ENCODE measurements at regions not wholly inside any gene's neighbourhood (a gene's known extent, or its start where the extent isn't known, plus 50 kb on each side); places are given as distances from the start of the nearest gene placed in this dataset.

- no peak overlapping the region for H3K4me3 ChIP-seq (ENCODE audit: low read depth, low read length)
- H3K27ac ChIP-seq (ENCODE audit: insufficient read depth, low read length, poor library complexity, severe bottlenecking), result no peak overlapping the region
- H3K9me3 ChIP-seq (ENCODE audit: control insufficient read depth in 2 of 2, low read length in 2 of 2), result peaks cover 0 to 4% of the 10 kb centered on the region in 2 experiments
- H3K36me3 Mint-ChIP-seq, result no peaks in the 10 kb centered on the region
- H3K4me3 Mint-ChIP-seq, result no peak overlapping the region
- H3K9me3 Mint-ChIP-seq, result peaks cover under 1 to 13% (median 4%) of the 10 kb centered on the region in 7 donors
- no peaks in the 10 kb centered on the region for H3K27me3 Mint-ChIP-seq
- no peaks in the 10 kb centered on the region for H3K36me3 ChIP-seq (ENCODE audit: control insufficient read depth, insufficient read depth, low read length)
- no peak overlapping the region for H3K27ac Mint-ChIP-seq
- H3K27me3 ChIP-seq (ENCODE audit: control insufficient read depth, insufficient read depth, low read length), result no peaks in the 10 kb centered on the region
- no peaks in the 10 kb centered on the region for H3K4me1 ChIP-seq (ENCODE audit: control insufficient read depth, insufficient read depth, low read length, poor library complexity, severe bottlenecking)
- no peaks in the 10 kb centered on the region for H3K4me1 Mint-ChIP-seq
- ATAC-seq (ENCODE audit: low read depth in 2 of 2) (no peak), DNase-seq (no peak)
Measured at GRCh38 chr18:65021021-65021420, 729.8 kb upstream of the CDH7 start.

GRCh38 chr18:65018184-65018583, 732.6 kb upstream of the CDH7 start:
- Histone ChIP-seq H3K4me1 (ENCODE audit: control insufficient read depth, insufficient read depth, low read length, poor library complexity, severe bottlenecking) (no peaks in the 10 kb centered on the region), H3K36me3 (ENCODE audit: control insufficient read depth, insufficient read depth, low read length) (no peaks in the 10 kb centered on the region), H3K27ac (ENCODE audit: insufficient read depth, low read length, poor library complexity, severe bottlenecking) (no peak overlapping the region), H3K4me3 (ENCODE audit: low read depth, low read length) (no peak overlapping the region), H3K9me3 (ENCODE audit: control insufficient read depth in 2 of 2, low read length in 2 of 2) (peaks cover 0 to 2% of the 10 kb centered on the region in 2 experiments), H3K27me3 (ENCODE audit: control insufficient read depth, insufficient read depth, low read length) (no peaks in the 10 kb centered on the region)
- Mint-ChIP-seq H3K27me3 (no peaks in the 10 kb centered on the region), H3K36me3 (no peaks in the 10 kb centered on the region), H3K4me1 (no peaks in the 10 kb centered on the region), H3K4me3 (no peak overlapping the region), H3K9me3 (peaks cover 0 to 13% (median 7%) of the 10 kb centered on the region in 7 donors), H3K27ac (no peak overlapping the region)
- ATAC-seq (ENCODE audit: low read depth in 2 of 2) (no peak), DNase-seq (no peak)

- no peak overlapping the region for H3K4me3 ChIP-seq (ENCODE audit: low read depth, low read length)
- no peaks in the 10 kb centered on the region for H3K27me3 ChIP-seq (ENCODE audit: control insufficient read depth, insufficient read depth, low read length)
- H3K9me3 Mint-ChIP-seq, result peaks cover 2 to 13% (median 9%) of the 10 kb centered on the region in 7 donors
- no peaks in the 10 kb centered on the region for H3K4me1 Mint-ChIP-seq
- ATAC-seq (ENCODE audit: low read depth in 2 of 2) (no peak), DNase-seq (no peak)
- H3K9me3 ChIP-seq (ENCODE audit: control insufficient read depth in 2 of 2, low read length in 2 of 2), result peaks cover 0 to 2% of the 10 kb centered on the region in 2 experiments
- H3K4me3 Mint-ChIP-seq, result no peak overlapping the region
- H3K4me1 ChIP-seq (ENCODE audit: control insufficient read depth, insufficient read depth, low read length, poor library complexity, severe bottlenecking), result no peaks in the 10 kb centered on the region
- H3K27ac Mint-ChIP-seq, result no peak overlapping the region
- no peaks in the 10 kb centered on the region for H3K36me3 Mint-ChIP-seq
- no peaks in the 10 kb centered on the region for H3K27me3 Mint-ChIP-seq
- H3K27ac ChIP-seq (ENCODE audit: insufficient read depth, low read length, poor library complexity, severe bottlenecking), result no peak overlapping the region
- no peaks in the 10 kb centered on the region for H3K36me3 ChIP-seq (ENCODE audit: control insufficient read depth, insufficient read depth, low read length)
Measured at GRCh38 chr18:65017372-65017760, 733.4 kb upstream of the CDH7 start.

GRCh38 chr18:65016631-65017371, 734.0 kb upstream of the CDH7 start:
- ATAC-seq (ENCODE audit: low read depth in 2 of 2) (no peak), DNase-seq (no peak)
- H3K9me3 Mint-ChIP-seq, result peaks cover 5 to 16% (median 12%) of the 10 kb centered on the region in 7 donors
- no peaks in the 10 kb centered on the region for H3K27me3 ChIP-seq (ENCODE audit: control insufficient read depth, insufficient read depth, low read length)
- H3K4me1 ChIP-seq (ENCODE audit: control insufficient read depth, insufficient read depth, low read length, poor library complexity, severe bottlenecking), result no peaks in the 10 kb centered on the region
- no peak overlapping the region for H3K4me3 ChIP-seq (ENCODE audit: low read depth, low read length)
- no peaks in the 10 kb centered on the region for H3K36me3 ChIP-seq (ENCODE audit: control insufficient read depth, insufficient read depth, low read length)
- H3K4me1 Mint-ChIP-seq, result no peaks in the 10 kb centered on the region
- H3K9me3 ChIP-seq (ENCODE audit: control insufficient read depth in 2 of 2, low read length in 2 of 2), result peaks cover 0 to under 1% of the 10 kb centered on the region in 2 experiments
- no peaks in the 10 kb centered on the region for H3K27me3 Mint-ChIP-seq
- no peak overlapping the region for H3K27ac ChIP-seq (ENCODE audit: insufficient read depth, low read length, poor library complexity, severe bottlenecking)
- H3K36me3 Mint-ChIP-seq, result no peaks in the 10 kb centered on the region
- H3K4me3 Mint-ChIP-seq, result no peak overlapping the region
- H3K27ac Mint-ChIP-seq, result no peak overlapping the region

GRCh38 chr18:64994370-64994769, 756.4 kb upstream of the CDH7 start:
- Histone ChIP-seq H3K27ac (ENCODE audit: insufficient read depth, low read length, poor library complexity, severe bottlenecking) (no peak overlapping the region), H3K36me3 (ENCODE audit: control insufficient read depth, insufficient read depth, low read length) (no peaks in the 10 kb centered on the region), H3K4me3 (ENCODE audit: low read depth, low read length) (no peak overlapping the region), H3K9me3 (ENCODE audit: control insufficient read depth in 2 of 2, low read length in 2 of 2) (no peaks in the 10 kb centered on the region), H3K27me3 (ENCODE audit: control insufficient read depth, insufficient read depth, low read length) (no peaks in the 10 kb centered on the region), H3K4me1 (ENCODE audit: control insufficient read depth, insufficient read depth, low read length, poor library complexity, severe bottlenecking) (no peaks in the 10 kb centered on the region)
- H3K4me1 Mint-ChIP-seq, result no peaks in the 10 kb centered on the region
- ATAC-seq (ENCODE audit: low read depth in 2 of 2), result no peak
- no peaks in the 10 kb centered on the region for H3K27me3 Mint-ChIP-seq
- H3K36me3 Mint-ChIP-seq, result no peaks in the 10 kb centered on the region
- no peak overlapping the region for H3K27ac Mint-ChIP-seq
- peaks cover 0 to 16% (median 4%) of the 10 kb centered on the region in 7 donors for H3K9me3 Mint-ChIP-seq
- DNase-seq, result no peak
- H3K4me3 Mint-ChIP-seq, result no peak overlapping the region

- H3K4me1 ChIP-seq (ENCODE audit: control insufficient read depth, insufficient read depth, low read length, poor library complexity, severe bottlenecking), result no peaks in the 10 kb centered on the region
- no peaks in the 10 kb centered on the region for H3K9me3 ChIP-seq (ENCODE audit: control insufficient read depth in 2 of 2, low read length in 2 of 2)
- no peak overlapping the region for H3K4me3 Mint-ChIP-seq
Measured at GRCh38 chr18:64993695-64994094, 757.1 kb upstream of the CDH7 start.

GRCh38 chr18:64992654-64993053, 758.2 kb upstream of the CDH7 start:
- Histone ChIP-seq H3K9me3 (ENCODE audit: control insufficient read depth in 2 of 2, low read length in 2 of 2) (no peaks in the 10 kb centered on the region), H3K27me3 (ENCODE audit: control insufficient read depth, insufficient read depth, low read length) (no peaks in the 10 kb centered on the region), H3K4me1 (ENCODE audit: control insufficient read depth, insufficient read depth, low read length, poor library complexity, severe bottlenecking) (no peaks in the 10 kb centered on the region), H3K36me3 (ENCODE audit: control insufficient read depth, insufficient read depth, low read length) (no peaks in the 10 kb centered on the region), H3K27ac (ENCODE audit: insufficient read depth, low read length, poor library complexity, severe bottlenecking) (no peak overlapping the region), H3K4me3 (ENCODE audit: low read depth, low read length) (no peak overlapping the region)
- DNase-seq, result no peak
- H3K27me3 Mint-ChIP-seq, result no peaks in the 10 kb centered on the region
- no peak for ATAC-seq (ENCODE audit: low read depth in 2 of 2)
- no peaks in the 10 kb centered on the region for H3K36me3 Mint-ChIP-seq
- H3K4me1 Mint-ChIP-seq, result no peaks in the 10 kb centered on the region
- no peak overlapping the region for H3K27ac Mint-ChIP-seq
- peaks cover 1 to 9% (median 4%) of the 10 kb centered on the region in 7 donors for H3K9me3 Mint-ChIP-seq
- no peak overlapping the region for H3K4me3 Mint-ChIP-seq

More at GRCh38 chr18:64993695-64994094, 757.1 kb upstream of the CDH7 start:
- Histone ChIP-seq H3K27ac (ENCODE audit: insufficient read depth, low read length, poor library complexity, severe bottlenecking) (no peak overlapping the region), H3K4me3 (ENCODE audit: low read depth, low read length) (no peak overlapping the region), H3K27me3 (ENCODE audit: control insufficient read depth, insufficient read depth, low read length) (no peaks in the 10 kb centered on the region), H3K36me3 (ENCODE audit: control insufficient read depth, insufficient read depth, low read length) (no peaks in the 10 kb centered on the region)
- Mint-ChIP-seq H3K36me3 (no peaks in the 10 kb centered on the region), H3K27me3 (no peaks in the 10 kb centered on the region), H3K9me3 (peaks cover 2 to 16% (median 4%) of the 10 kb centered on the region in 7 donors), H3K27ac (no peak overlapping the region), H3K4me1 (no peaks in the 10 kb centered on the region)
- no peak for ATAC-seq (ENCODE audit: low read depth in 2 of 2)
- DNase-seq, result no peak

- Histone ChIP-seq H3K27me3 (ENCODE audit: control insufficient read depth, insufficient read depth, low read length) (no peaks in the 10 kb centered on the region), H3K4me3 (ENCODE audit: low read depth, low read length) (no peak overlapping the region), H3K4me1 (ENCODE audit: control insufficient read depth, insufficient read depth, low read length, poor library complexity, severe bottlenecking) (no peaks in the 10 kb centered on the region), H3K27ac (ENCODE audit: insufficient read depth, low read length, poor library complexity, severe bottlenecking) (no peak overlapping the region), H3K36me3 (ENCODE audit: control insufficient read depth, insufficient read depth, low read length) (no peaks in the 10 kb centered on the region), H3K9me3 (ENCODE audit: control insufficient read depth in 2 of 2, low read length in 2 of 2) (peaks cover 0 to 2% of the 10 kb centered on the region in 2 experiments)
- DNase-seq (no peak), ATAC-seq (ENCODE audit: low read depth in 2 of 2) (no peak)
- no peaks in the 10 kb centered on the region for H3K36me3 Mint-ChIP-seq
- H3K27me3 Mint-ChIP-seq, result no peaks in the 10 kb centered on the region
- H3K27ac Mint-ChIP-seq, result no peak overlapping the region
- no peaks in the 10 kb centered on the region for H3K4me1 Mint-ChIP-seq
- no peak overlapping the region for H3K4me3 Mint-ChIP-seq
- H3K9me3 Mint-ChIP-seq, result peaks cover 1 to 12% (median 4%) of the 10 kb centered on the region in 7 donors
Measured at GRCh38 chr18:64991102-64991501, 759.7 kb upstream of the CDH7 start.

All from CD4-positive, CD25-positive, alpha-beta regulatory T cell (primary cell).